NAMALWA (cell line): ENCODE measurements at regions not wholly inside any gene's neighbourhood (a gene's known extent, or its start where the extent isn't known, plus 50 kb on each side); places are given as distances from the start of the nearest gene placed in this dataset.
"Not testable (repeated sequence)": the region's sequence is repeated elsewhere in the genome, so short reads cannot be mapped to it uniquely, and the experiment has no call there.

Source experiments
- DNase-seq: peaks from one replicate; pipeline ENCODE4 v3.0.0-alpha.2; 2015; ENCODE audit warnings: low spot score

GRCh38 chr3:118526758-118527513, 507.7 kb downstream of the IGSF11 start:
- no peak for DNase-seq

GRCh38 chr3:118527514-118528044, 507.1 kb downstream of the IGSF11 start:
- no peak for DNase-seq

DNA sequence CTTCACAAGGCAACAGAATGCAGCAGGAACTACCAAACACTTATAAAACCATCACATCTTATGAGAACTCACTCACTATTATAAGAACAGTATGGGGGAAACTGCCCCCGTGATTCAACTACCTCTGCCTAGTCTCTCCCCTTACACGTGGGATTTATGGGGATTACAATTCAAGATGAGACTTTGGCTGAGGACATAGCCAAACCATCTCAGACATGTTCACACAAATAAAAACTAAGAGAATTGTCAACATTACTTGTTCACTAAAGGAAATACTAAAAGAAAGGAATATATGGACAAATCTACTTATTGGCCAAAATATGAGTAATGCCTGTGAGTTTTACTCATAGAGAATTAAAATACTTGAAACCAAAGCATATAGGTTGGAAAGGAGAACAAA, 505.1 kb downstream of the IGSF11 start:
- no peak for DNase-seq

GRCh38 chr3:118530350-118530922, 504.2 kb downstream of the IGSF11 start:
- no peak for DNase-seq

- DNase-seq: not testable (repeated sequence)
These were observed 503.7 kb downstream of the IGSF11 start for GRCh38 chr3:118530927-118531356.

- DNase-seq: no peak
These were observed 502.8 kb downstream of the IGSF11 start for GRCh38 chr3:118531816-118532215.

DNA sequence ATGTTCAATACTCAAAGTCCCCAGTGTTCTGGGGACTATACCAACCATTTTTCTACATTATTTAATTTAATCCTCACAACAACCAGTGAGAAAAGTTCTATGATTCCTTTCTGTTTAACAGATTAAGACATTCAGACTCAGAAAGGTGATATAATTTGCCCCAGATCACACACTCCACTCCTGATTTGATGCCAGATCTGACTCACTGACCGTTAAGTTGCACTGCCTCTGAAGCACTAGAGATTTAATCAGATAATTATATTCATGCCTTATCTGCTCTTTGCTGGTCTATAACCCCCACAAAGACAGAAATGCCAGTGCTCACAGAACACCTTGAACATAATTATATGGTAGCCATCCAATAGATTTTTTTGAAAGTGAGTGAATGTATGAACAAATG, 501.0 kb downstream of the IGSF11 start:
- no peak for DNase-seq

GRCh38 chr3:118534519-118534918, 500.1 kb downstream of the IGSF11 start:
- no peak for DNase-seq

DNA sequence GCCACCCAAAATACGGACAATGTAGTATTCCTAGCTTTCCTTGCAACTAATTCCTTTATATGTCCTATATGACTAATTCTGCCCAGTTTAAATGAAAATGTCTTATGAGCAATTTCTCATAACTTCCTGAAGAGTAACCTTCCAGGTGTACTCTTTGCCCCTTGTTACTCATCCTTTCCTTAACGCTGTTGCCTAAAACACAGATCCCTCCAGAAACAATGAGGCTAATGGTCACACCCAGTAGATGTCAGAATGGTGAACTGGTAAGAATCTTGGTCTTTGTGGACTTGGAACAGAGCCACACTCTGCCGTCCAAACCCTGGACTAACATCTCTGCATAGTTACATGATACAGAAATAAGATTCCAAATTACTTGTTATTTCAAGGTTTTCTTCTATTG, 497.9 kb downstream of the IGSF11 start:
- no peak for DNase-seq

DNA sequence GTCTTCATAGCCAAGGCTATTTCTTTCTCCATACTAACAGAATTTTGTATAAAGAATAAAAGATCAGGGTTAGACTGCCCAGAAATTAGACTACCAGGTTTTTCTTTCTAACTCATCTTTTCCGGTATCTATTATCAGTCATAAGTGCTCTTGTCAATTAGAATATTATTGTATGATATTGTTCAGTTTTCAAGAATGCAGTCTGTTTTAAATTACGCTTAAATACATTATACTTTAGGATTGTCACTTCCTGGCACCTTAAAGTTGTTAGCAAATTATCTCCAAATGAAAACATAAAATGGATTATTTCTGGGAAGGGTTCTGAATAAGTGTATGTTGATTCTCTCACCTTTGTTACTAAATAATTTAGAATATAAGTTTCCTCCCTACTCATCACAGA, 497.2 kb downstream of the IGSF11 start:
- DNase-seq: no peak

DNA sequence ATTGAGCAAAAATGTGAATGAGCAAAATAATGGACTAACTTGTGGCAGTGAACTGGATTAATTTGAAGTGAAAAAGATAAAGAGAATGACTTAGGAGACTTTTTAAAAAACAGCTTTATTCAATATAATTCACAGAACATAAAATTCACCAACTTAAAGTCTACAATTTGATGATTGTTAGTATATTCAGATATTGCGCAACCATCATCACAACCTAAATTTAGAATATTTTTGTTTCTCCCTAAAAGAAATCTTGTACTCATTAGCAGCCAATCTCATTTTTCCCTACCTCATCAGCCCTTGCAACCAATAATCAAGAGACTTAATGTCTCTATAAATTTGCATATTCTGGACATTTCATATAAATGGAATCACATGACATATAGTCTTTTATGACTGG, 496.5 kb downstream of the IGSF11 start:
- no peak for DNase-seq

DNA sequence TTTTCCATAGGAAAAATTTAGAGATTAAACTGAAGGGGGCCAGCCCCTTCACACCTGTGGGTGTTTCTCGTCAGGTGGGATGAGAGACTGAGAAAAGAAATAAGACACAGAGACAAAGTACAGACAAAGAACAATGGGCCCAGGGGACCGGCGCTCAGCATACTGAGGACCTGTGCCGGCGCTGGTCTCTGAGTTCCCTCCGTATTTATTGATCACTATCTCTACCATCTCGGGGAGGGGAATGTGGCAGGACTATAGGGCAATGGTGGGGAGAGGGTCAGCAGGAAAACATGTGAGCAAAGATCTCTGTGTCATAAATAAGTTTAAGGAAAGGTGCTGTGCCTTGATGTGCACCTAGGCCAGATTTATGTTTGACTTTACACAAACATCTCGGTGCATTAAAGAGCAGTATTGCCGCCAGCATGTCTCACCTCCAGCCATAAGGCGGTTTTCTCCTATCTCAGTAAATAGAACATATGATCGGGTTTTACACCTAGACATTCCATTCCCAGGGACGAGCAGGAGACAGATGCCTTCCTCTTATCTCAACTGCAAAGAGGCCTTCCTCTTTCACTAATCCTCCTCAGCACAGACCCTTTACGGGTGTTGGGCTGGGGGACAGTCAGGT, 494.7 kb downstream of the IGSF11 start:
- not testable (repeated sequence) for DNase-seq

GRCh38 chr3:118540448-118540821, 494.2 kb downstream of the IGSF11 start:
- DNase-seq: not testable (repeated sequence)

DNA sequence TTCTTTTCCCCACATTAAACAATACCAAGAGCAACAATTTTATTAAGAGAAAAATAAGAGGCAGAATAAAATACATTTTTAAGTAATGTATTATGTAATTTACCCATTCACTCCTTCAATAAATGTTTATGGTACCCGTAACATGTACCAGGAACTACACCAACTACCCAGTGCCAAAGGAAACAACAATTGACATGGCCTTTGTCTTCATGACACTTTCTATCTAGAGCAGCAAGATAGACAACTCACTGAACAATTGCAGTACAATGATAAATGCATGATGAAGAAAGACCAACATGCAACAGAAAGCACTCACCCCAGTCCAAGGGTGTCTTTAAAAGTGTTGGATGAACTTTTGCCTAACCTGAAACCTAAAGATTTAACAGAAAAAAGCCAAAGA, 493.8 kb downstream of the IGSF11 start:
- DNase-seq: no peak

GRCh38 chr3:118541796-118542195, 492.9 kb downstream of the IGSF11 start:
- no peak for DNase-seq

DNA sequence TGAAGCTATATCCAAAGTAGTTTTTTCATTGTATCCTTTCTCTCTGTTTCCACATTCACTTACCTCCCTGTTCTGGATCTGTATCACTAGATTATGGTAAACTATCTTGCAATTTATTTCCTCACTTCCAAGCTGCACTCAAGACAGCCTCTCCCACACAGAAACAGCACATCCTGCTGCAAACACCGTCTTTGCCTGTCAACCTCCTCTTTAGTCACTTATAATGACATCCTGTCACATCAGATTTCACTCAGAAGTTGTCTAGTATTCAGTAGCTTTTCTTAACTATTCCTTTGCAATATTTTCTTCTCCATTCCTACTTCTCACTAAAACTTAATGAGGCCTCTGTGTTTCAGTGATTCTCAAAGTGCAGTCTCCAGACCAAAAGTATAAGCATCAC, 490.8 kb downstream of the IGSF11 start:
- DNase-seq: no peak

DNA sequence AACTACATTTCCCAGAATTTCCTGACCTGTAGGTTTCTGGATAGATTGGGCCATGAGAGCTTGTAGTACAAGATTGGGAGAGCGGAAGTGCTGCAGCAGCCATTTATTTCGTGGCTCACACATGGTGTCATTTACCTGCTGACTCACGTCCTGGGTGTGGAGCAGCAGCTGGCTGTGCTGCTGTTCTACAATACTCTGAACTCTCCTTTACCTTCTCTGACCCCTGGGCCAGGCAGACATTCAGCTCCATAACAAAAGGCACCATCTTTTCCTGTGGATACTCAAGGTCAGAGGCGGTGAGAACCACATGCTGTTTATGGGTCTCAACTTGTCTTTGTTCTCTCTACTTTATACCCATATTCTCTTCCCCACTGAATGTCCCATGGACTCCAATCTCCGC, 490.2 kb downstream of the IGSF11 start:
- no peak for DNase-seq

DNA sequence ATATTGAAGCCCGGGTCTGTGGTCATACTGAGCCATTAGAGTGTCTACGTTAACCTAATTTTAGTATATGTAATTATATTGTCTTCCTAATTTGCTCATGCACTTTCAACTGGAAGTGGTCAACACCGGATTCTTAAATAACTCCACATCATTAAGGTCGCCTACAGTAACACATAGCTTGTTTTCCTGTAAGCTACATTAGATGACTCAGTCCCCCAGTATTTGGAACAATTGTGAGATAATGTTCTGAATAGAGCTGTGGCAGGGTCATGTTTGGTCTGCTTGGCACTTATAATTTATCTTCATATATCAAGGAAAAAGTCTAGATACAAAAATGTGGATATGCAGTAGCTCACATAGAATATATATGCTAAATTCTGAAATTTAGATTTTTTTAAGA, 486.2 kb downstream of the IGSF11 start:
- DNase-seq: no peak

- no peak for DNase-seq
These were observed 484.5 kb downstream of the IGSF11 start for GRCh38 chr3:118550122-118550521.

GRCh38 chr3:118550556-118550955, 484.1 kb downstream of the IGSF11 start:
- no peak for DNase-seq

- no peak for DNase-seq
These were observed 480.4 kb downstream of the IGSF11 start for GRCh38 chr3:118554148-118554838.

GRCh38 chr3:118556983-118557382, 477.7 kb downstream of the IGSF11 start:
- no peak for DNase-seq

DNA sequence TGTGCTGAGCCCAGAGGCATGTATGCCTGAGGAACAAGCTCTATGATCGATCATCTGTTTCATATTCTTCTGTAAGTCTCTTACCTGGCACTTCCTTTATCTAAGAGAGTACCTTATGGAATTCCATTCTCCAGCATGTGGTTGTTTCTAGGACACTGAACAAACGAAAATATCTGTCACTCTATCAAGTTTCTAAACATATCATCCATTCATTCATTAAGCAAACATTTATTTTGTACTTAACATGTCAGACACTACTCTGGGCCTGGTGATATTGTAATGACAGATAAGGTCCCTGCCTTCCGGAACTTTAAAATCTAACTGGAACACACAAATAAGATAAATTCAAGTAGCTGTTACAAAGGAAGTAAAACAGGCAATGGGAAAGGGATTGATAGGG, 477.1 kb downstream of the IGSF11 start:
- no peak for DNase-seq
